Osteoblast (primary cell): ENCODE measurements at regions not wholly inside any gene's neighbourhood (a gene's known extent, or its start where the extent isn't known, plus 50 kb on each side); places are given as distances from the start of the nearest gene placed in this dataset.

ENCODE experiments used
- DNase-seq: peaks from one replicate; pipeline ENCODE4 v3.0.0; 2011; ENCODE audit warnings: low spot score, mixed read lengths; ENCODE audit not compliant: insufficient read length; ENCODE audit errors: missing footprints
- H2AFZ ChIP-seq: 2 replicates; pipeline ENCODE4 v1.6.0; 2011; ENCODE audit warnings: mild to moderate bottlenecking, low read length
- H3K27ac ChIP-seq: 2 replicates; pipeline ENCODE4 v1.5.1; 2011; ENCODE audit warnings: mild to moderate bottlenecking, low read depth, low read length, moderate library complexity
- H3K27me3 ChIP-seq: 2 replicates; pipeline ENCODE4 v1.6.0; 2012; ENCODE audit warnings: mild to moderate bottlenecking, control low read depth, inconsistent platforms, low read length, moderate library complexity; ENCODE audit not compliant: insufficient read depth
- H3K36me3 ChIP-seq: 2 replicates; pipeline ENCODE4 v1.5.1; 2011; ENCODE audit warnings: mild to moderate bottlenecking, low read length, control low read depth, moderate library complexity; ENCODE audit not compliant: insufficient read depth
- H3K4me1 ChIP-seq: 2 replicates; pipeline ENCODE4 v1.5.1; 2011; ENCODE audit warnings: mild to moderate bottlenecking, low read length, control low read depth, moderate library complexity; ENCODE audit not compliant: insufficient read depth
- H3K4me2 ChIP-seq: 2 replicates; pipeline ENCODE4 v1.6.0; 2011; ENCODE audit warnings: mild to moderate bottlenecking, low read length; ENCODE audit not compliant: insufficient read depth
- H3K4me3 ChIP-seq: fragments of 200-600 bp; sonication (generic); 3 replicates; pipeline ENCODE4 v1.5.1; 2012; ENCODE audit warnings: mild to moderate bottlenecking, low read length, inconsistent platforms; ENCODE audit not compliant: insufficient read depth
- H3K79me2 ChIP-seq: 2 replicates; pipeline ENCODE4 v1.6.0; 2012; ENCODE audit warnings: mild to moderate bottlenecking, low read length, control low read depth, inconsistent platforms; ENCODE audit not compliant: insufficient read depth
- H3K9me3 ChIP-seq: 2 replicates; pipeline ENCODE4 v1.5.1; 2011; ENCODE audit warnings: low read depth, low read length, control low read depth
- H4K20me1 ChIP-seq: 2 replicates; pipeline ENCODE4 v1.6.0; 2012; ENCODE audit warnings: mild to moderate bottlenecking, low read length, control low read depth; ENCODE audit not compliant: insufficient read depth
- CTCF ChIP-seq: IDR thresholded peaks from 2 replicates; pipeline ENCODE4 v1.5.1; 2011; ENCODE audit warnings: mild to moderate bottlenecking, low read depth, low read length, moderate library complexity; ENCODE audit errors: extremely low read depth

- Histone ChIP-seq H4K20me1 (no peaks in the 10 kb centered on the region), H3K4me3 (no peak overlapping the region), H2AFZ (no peak overlapping the region), H3K9me3 (peaks cover 2% of the 10 kb centered on the region), H3K79me2 (no peaks in the 10 kb centered on the region), H3K27me3 (no peaks in the 10 kb centered on the region), H3K4me2 (no peak overlapping the region), H3K4me1 (no peaks in the 10 kb centered on the region), H3K27ac (no peak overlapping the region), H3K36me3 (no peaks in the 10 kb centered on the region)
- no peak for DNase-seq
- no peak for TF ChIP-seq CTCF
Measured at GRCh38 chr4:36509845-36510244, 228.4 kb downstream of the DTHD1 start.

GRCh38 chr4:36511785-36512184 is 230.4 kb downstream of the DTHD1 start:
- Histone ChIP-seq H3K27ac (no peak overlapping the region), H3K36me3 (no peaks in the 10 kb centered on the region), H3K4me3 (no peak overlapping the region), H3K9me3 (peaks cover 2% of the 10 kb centered on the region), H2AFZ (no peak overlapping the region), H4K20me1 (no peaks in the 10 kb centered on the region), H3K4me2 (no peak overlapping the region), H3K4me1 (no peaks in the 10 kb centered on the region), H3K27me3 (no peaks in the 10 kb centered on the region), H3K79me2 (no peaks in the 10 kb centered on the region)
- DNase-seq, result no peak
- TF ChIP-seq CTCF, result no peak

- H3K27ac ChIP-seq, result no peak overlapping the region
- no peak for DNase-seq
Measured at GRCh38 chr4:36516522-36517095, 235.2 kb downstream of the DTHD1 start.

GRCh38 chr4:36523182-36523581 is 241.8 kb downstream of the DTHD1 start:
- DNase-seq, result no peak
- Histone ChIP-seq H2AFZ (no peak overlapping the region), H3K79me2 (no peaks in the 10 kb centered on the region), H3K4me3 (no peak overlapping the region), H3K4me1 (no peaks in the 10 kb centered on the region), H3K9me3 (peaks cover 4% of the 10 kb centered on the region), H3K27ac (no peak overlapping the region), H3K4me2 (no peak overlapping the region), H3K27me3 (no peaks in the 10 kb centered on the region), H4K20me1 (no peaks in the 10 kb centered on the region), H3K36me3 (no peaks in the 10 kb centered on the region)
- TF ChIP-seq CTCF, result no peak

More at GRCh38 chr4:36516522-36517095, 235.2 kb downstream of the DTHD1 start:
- Histone ChIP-seq H3K27me3 (no peaks in the 10 kb centered on the region), H3K4me2 (no peak overlapping the region), H3K36me3 (no peaks in the 10 kb centered on the region), H3K4me3 (no peak overlapping the region), H4K20me1 (no peaks in the 10 kb centered on the region), H3K4me1 (no peaks in the 10 kb centered on the region), H3K79me2 (no peaks in the 10 kb centered on the region), H2AFZ (no peak overlapping the region), H3K9me3 (no peaks in the 10 kb centered on the region)
- no peak for TF ChIP-seq CTCF
